ENCODE measurements at regions not wholly inside any gene's neighbourhood (a gene's known extent, or its start where the extent isn't known, plus 50 kb on each side); places are given as distances from the start of the nearest gene placed in this dataset.

DNA sequence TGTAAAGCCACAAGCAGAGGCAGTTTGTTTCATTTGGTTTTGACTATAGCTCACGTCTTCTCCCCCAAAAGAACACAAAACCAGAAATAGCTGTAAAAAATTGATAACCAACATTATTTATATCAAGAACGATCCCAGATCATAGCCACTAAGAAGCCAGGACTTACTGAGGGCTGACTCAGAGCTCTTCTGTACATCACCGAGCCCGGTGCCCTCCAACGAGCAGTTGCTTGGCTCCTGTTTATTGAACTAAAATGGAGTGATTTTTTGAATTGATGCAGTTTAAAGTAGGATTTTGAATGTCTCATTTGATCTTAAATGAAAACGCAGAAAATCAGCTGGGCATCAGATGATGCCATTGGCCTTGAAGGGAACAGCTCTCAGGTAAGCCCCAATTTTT, 343.3 kb downstream of the INSIG2 start:
- H3K4me3 ChIP-seq: no peak overlapping the region
- peaks cover 0 to 5% of the 10 kb centered on the region in 2 experiments; a peak in 1 of 5 replicates for H3K27me3 ChIP-seq (ENCODE audit: control insufficient read depth in 2 of 2, insufficient read depth in 2 of 2, low read length in 2 of 2)
- H2AFZ ChIP-seq (ENCODE audit: low read depth, low read length): no peak overlapping the region
- no peak overlapping the region for H3K4me2 ChIP-seq (ENCODE audit: insufficient read depth, low read length)
- no peak overlapping the region for H3K9ac ChIP-seq (ENCODE audit: insufficient read depth in 1 of 2, low read depth in 2 of 2, low read length in 2 of 2)
- intact Hi-C loops (cut with micrococcal nuclease): loop anchor here (1.0 kb wide), 1 partner anchor 424 kb away; no protein-coding TSS in a partner anchor
- no peaks in the 10 kb centered on the region for H3K4me1 ChIP-seq (replicated peaks in 1 of 2; ENCODE audit: control insufficient read depth in 2 of 2, insufficient read depth in 2 of 2, low read length in 2 of 2)
- no peak for FAIRE-seq
- H3K9me3 ChIP-seq (replicated peaks; ENCODE audit: control insufficient read depth, insufficient read depth, low read depth, low read length): no peaks in the 10 kb centered on the region
- no TSS peak for BruUV-seq (replicated peaks)
- DNase-seq (ENCODE audit: extremely low read depth in 1 of 4, low spot score in 3 of 4): no peak
- POLR2A ChIA-PET: no interaction called here
- CTCF ChIA-PET (ENCODE audit: low intra/inter-chr PET ratio): no interaction called here
- no peaks in the 10 kb centered on the region for H3K79me2 ChIP-seq (ENCODE audit: control insufficient read depth, insufficient read depth, low read length)
- no peaks in the 10 kb centered on the region for H3K36me3 ChIP-seq (ENCODE audit: control insufficient read depth, insufficient read depth, low read length)
- TF ChIP-seq, protein P1, sequence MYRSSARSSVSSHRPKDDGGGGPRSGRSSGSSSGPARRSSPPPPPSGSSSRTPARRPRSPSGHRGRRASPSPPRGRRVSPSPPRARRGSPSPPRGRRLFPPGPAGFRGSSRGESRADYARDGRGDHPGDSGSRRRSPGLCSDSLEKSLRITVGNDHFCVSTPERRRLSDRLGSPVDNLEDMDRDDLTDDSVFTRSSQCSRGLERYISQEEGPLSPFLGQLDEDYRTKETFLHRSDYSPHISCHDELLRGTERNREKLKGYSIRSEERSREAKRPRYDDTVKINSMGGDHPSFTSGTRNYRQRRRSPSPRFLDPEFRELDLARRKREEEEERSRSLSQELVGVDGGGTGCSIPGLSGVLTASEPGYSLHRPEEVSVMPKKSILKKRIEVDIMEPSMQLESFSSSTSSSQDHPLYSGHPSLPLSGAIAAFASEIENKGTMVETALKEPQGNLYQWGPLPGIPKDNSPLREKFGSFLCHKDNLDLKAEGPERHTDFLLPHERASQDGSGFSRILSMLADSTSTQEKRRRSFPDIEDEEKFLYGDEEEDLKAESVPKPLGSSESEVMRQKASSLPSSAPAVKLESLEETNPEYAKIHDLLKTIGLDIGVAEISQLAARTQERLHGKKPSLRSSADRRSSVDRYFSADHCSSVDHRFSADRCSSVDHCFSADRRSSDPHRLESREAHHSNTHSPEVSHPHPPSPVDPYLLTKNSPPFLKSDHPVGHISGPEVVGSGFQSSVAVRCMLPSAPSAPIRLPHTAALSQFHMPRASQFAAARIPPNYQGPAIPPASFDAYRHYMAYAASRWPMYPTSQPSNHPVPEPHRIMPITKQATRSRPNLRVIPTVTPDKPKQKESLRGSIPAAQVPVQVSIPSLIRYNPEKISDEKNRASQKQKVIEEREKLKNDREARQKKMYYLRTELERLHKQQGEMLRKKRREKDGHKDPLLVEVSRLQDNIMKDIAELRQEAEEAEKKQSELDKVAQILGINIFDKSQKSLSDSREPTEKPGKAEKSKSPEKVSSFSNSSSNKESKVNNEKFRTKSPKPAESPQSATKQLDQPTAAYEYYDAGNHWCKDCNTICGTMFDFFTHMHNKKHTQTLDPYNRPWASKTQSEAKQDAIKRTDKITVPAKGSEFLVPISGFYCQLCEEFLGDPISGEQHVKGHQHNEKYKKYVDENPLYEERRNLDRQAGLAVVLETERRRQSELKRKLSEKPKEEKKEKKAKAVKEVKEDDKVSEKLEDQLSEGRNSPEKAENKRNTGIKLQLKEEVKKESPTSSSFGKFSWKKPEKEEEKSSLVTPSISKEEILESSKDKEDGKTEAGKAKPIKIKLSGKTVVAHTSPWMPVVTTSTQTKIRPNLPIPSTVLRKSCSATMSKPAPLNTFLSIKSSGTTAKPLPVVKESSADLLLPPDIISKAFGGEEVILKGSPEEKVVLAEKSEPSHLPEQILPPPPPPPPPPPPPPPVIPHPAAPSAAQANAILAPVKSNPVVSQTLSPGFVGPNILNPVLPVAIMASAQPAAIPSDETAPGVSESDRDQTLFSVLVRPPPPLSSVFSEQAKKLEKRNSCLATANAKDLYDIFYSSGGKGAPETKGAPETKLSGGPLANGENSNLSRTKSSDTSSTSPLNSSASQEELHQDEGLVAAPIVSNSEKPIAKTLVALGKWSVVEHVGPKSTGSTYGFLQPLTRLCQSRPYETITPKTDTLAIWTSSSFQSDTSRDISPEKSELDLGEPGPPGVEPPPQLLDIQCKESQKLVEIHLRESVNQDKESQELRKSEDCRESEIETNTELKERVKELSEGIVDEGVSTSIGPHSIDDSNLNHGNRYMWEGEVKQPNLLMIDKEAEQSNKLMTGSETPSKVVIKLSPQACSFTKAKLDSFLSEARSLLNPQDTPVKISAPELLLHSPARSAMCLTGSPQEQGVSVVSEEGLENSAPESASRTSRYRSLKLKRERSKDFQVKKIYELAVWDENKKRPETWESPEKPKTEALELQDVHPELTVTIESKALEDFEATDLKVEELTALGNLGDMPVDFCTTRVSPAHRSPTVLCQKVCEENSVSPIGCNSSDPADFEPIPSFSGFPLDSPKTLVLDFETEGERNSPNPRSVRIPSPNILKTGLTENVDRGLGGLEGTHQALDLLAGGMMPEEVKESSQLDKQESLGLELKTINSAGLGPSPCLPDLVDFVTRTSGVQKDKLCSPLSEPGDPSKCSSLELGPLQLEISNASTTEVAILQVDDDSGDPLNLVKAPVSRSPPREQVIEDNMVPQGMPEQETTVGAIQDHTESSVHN (IDR thresholded peaks at IDR 0.05; ENCODE audit: borderline replicate concordance in 1 of 2, low read depth in 1 of 2): no peak
- TF ChIP-seq KLF1 (tag; IDR thresholded peaks at IDR 0.05) (no peak), ELF1 (tag; IDR thresholded peaks at IDR 0.05) (no peak), ZNF668 (CRISPR knock-in tag; IDR thresholded peaks at IDR 0.05) (no peak), NFYB (IDR thresholded peaks at IDR 0.05; ENCODE audit: extremely low read depth, insufficient read length) (no peak), TOE1 (IDR thresholded peaks at IDR 0.05; ENCODE audit: borderline replicate concordance) (no peak), TOE1 (CRISPR knock-in tag; IDR thresholded peaks at IDR 0.05; ENCODE audit: borderline replicate concordance, low read depth) (no peak)
- TF ChIP-seq, protein P2, sequence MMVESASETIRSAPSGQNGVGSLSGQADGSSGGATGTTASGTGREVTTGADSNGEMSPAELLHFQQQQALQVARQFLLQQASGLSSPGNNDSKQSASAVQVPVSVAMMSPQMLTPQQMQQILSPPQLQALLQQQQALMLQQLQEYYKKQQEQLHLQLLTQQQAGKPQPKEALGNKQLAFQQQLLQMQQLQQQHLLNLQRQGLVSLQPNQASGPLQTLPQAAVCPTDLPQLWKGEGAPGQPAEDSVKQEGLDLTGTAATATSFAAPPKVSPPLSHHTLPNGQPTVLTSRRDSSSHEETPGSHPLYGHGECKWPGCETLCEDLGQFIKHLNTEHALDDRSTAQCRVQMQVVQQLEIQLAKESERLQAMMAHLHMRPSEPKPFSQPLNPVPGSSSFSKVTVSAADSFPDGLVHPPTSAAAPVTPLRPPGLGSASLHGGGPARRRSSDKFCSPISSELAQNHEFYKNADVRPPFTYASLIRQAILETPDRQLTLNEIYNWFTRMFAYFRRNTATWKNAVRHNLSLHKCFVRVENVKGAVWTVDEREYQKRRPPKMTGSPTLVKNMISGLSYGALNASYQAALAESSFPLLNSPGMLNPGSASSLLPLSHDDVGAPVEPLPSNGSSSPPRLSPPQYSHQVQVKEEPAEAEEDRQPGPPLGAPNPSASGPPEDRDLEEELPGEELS (CRISPR knock-in tag; IDR thresholded peaks at IDR 0.05; ENCODE audit: borderline replicate concordance): no peak
- no peaks in the 10 kb centered on the region for H3K9me1 ChIP-seq (ENCODE audit: control insufficient read depth, insufficient read depth, low read length)
- H4K20me1 ChIP-seq (replicated peaks; ENCODE audit: control insufficient read depth, insufficient read depth, low read length): no peaks in the 10 kb centered on the region
- in situ Hi-C loops (cut with MboI): no loop called here
- WGBS (ENCODE audit: insufficient coverage, low coverage, missing lambda C conversion rate): under 1% methylated on average over 6 of the region's 6 CpGs
- no peak overlapping the region for H3K27ac ChIP-seq (ENCODE audit: extremely low read depth, low read depth, low read length)
- no peak for ATAC-seq

All from K562 (cell line).